OCI-LY3 (cell line): ENCODE measurements at regions not wholly inside any gene's neighbourhood (a gene's known extent, or its start where the extent isn't known, plus 50 kb on each side); places are given as distances from the start of the nearest gene placed in this dataset.

ENCODE experiments used
- CTCF ChIP-seq: fragments of 200-600, 300-600 bp; sonication (generic); IDR thresholded peaks from 2 replicates; pipeline ENCODE4 v1.5.1; 2014; ENCODE audit warnings: antibody characterized with exemption, low read length, low read depth
- EZH2phosphoT487 ChIP-seq: fragments of 200-600 bp; shearing (Covaris generic); IDR thresholded peaks from 2 replicates; pipeline ENCODE4 v1.6.1; 2018; ENCODE audit warnings: antibody characterized with exemption, mixed run types, low read depth

GRCh38 chr13:109669956-109670355 is 116.4 kb downstream of the IRS2 start:
- TF ChIP-seq CTCF (no peak), EZH2phosphoT487 (no peak)
